ENCODE measurements at regions not wholly inside any gene's neighbourhood (a gene's known extent, or its start where the extent isn't known, plus 50 kb on each side); places are given as distances from the start of the nearest gene placed in this dataset.
A peak's percentile ranks its signal among the peaks of the same experiment; 100 is the strongest.

DNA sequence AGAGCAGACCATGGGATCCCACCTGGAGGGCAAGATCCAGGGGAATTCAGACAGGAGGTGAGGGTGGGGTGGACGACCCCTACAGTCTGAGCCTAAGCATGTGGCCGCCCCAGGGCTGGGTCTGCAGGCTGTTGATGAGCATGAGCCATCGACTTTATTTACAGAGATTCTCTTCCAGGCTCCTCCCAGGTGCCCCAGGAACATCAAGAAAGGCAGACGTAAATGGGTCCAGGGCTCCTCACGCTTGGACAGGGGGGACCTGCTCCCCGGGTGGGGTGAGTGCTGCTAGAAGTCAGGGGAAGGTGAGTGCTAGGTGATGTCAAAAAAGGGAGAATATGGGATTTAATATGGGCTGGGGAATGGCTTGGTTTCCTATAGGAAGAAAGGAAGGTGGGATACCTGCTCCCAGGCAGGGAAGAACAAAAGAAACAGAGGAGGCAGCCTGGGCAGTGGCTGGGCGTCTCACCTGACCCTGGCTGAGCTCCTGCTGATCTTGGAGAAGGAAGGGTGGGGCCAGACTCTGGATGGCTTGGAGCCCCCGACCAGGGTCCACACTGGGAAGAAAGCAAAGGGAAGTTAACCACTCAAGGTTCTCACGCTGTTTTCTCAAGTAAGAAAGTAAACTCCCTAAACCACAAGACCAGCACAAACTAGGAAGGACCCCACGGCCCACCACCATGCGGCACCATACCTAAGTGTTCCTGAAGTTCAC, 162.1 kb upstream of the SHH start:
- no peaks in the 10 kb centered on the region for H3K4me1 ChIP-seq
- H3K27ac ChIP-seq = no peak overlapping the region
- peak in 1 of 2 donors; percentile 52 for DNase-seq (ENCODE audit: low spot score in 2 of 2)
- H3K27me3 ChIP-seq = no peaks in the 10 kb centered on the region
- no peak for TF ChIP-seq CTCF (IDR thresholded peaks at IDR 0.05)
- no peak overlapping the region for H3K4me3 ChIP-seq
- H3K36me3 ChIP-seq = no peaks in the 10 kb centered on the region
- H3K9me3 ChIP-seq = no peaks in the 10 kb centered on the region
- intact Hi-C loops (cut with DNase I) = no loop called here

- H3K36me3 ChIP-seq = no peaks in the 10 kb centered on the region
- peak in 1 of 2 donors; percentile 22 for DNase-seq (ENCODE audit: low spot score in 2 of 2)
Measured at GRCh38 chr7:155973451-155973997, 161.3 kb upstream of the SHH start.

DNA sequence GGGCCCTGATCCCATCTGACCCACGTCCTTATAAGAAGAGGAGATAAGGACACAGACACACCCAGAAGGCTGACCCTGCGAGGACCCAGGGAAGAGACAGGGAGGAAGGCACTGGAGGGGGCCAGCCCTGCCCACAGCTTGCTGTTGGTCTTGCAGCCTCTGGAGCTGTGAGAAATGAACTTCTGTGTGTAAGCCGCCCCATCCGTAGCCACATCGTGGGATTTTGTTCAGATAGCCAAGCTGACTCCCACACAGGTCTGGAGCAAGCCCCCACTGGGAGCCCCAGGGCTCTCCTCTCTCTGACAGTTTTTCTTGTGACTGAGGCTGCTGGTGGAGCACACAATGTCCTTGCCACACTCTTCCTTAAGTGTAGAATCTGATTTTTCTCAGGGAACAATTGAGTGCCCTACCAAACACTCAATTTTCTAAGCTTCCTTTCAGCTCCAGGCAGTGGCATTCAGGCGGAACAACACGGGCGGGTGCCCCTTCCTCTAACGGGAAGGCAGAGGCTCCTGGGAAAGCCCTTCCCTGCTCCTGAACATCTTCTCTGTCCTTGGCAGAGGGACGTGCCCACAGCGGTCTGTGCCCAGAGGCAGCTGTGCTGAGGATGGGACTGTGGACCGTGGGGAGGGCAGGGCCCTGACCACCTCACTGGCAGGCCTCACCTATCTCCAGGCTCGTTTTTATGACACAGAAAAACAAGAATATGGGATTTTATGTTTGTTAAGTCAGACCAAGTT, 160.6 kb upstream of the SHH start:
- peak in 1 of 2 donors; percentile 34 for DNase-seq (ENCODE audit: low spot score in 2 of 2)
- intact Hi-C loops (cut with DNase I) = no loop called here
- H3K36me3 ChIP-seq = no peaks in the 10 kb centered on the region
- H3K27me3 ChIP-seq = no peaks in the 10 kb centered on the region
- no peaks in the 10 kb centered on the region for H3K4me1 ChIP-seq
- H3K27ac ChIP-seq = no peak overlapping the region
- H3K4me3 ChIP-seq = no peak overlapping the region
- no peaks in the 10 kb centered on the region for H3K9me3 ChIP-seq
- TF ChIP-seq CTCF (IDR thresholded peaks at IDR 0.05) = no peak

More at GRCh38 chr7:155973451-155973997, 161.3 kb upstream of the SHH start:
- Histone ChIP-seq H3K4me1 (no peaks in the 10 kb centered on the region), H3K27me3 (no peaks in the 10 kb centered on the region), H3K4me3 (no peak overlapping the region), H3K9me3 (no peaks in the 10 kb centered on the region), H3K27ac (no peak overlapping the region)
- intact Hi-C loops (cut with DNase I) = no loop called here
- no peak for TF ChIP-seq CTCF (IDR thresholded peaks at IDR 0.05)

- H3K27me3 ChIP-seq = no peaks in the 10 kb centered on the region
Measured at GRCh38 chr7:155972247-155972646, 160.0 kb upstream of the SHH start.

More at GRCh38 chr7:155972247-155972646, 160.0 kb upstream of the SHH start:
- Histone ChIP-seq H3K4me1 (no peaks in the 10 kb centered on the region), H3K9me3 (no peaks in the 10 kb centered on the region), H3K4me3 (no peak overlapping the region), H3K27ac (no peak overlapping the region), H3K36me3 (no peaks in the 10 kb centered on the region)
- TF ChIP-seq CTCF (IDR thresholded peaks at IDR 0.05) = no peak
- peak in 1 of 2 donors; percentile 25 for DNase-seq (ENCODE audit: low spot score in 2 of 2)
- intact Hi-C loops (cut with DNase I) = no loop called here
